Fibroblast of mammary gland (primary cell): ENCODE measurements at regions not wholly inside any gene's neighbourhood (a gene's known extent, or its start where the extent isn't known, plus 50 kb on each side); places are given as distances from the start of the nearest gene placed in this dataset.

ENCODE experiments used
- DNase-seq: peaks from one replicate; pipeline ENCODE4 v3.0.0-alpha.2; 2010; ENCODE audit warnings: low read depth
- H3K4me3 ChIP-seq: 2 replicates; pipeline ENCODE4 v1.5.1; 2011; ENCODE audit warnings: low read depth, mild to moderate bottlenecking, low read length, moderate library complexity; ENCODE audit not compliant: control insufficient read depth
- CTCF ChIP-seq: conservative IDR thresholded peaks from 2 replicates; pipeline ENCODE4 v1.5.1; 2011; ENCODE audit warnings: low read depth, low read length, inconsistent platforms; ENCODE audit not compliant: control insufficient read depth, insufficient read depth

- TF ChIP-seq CTCF = no peak
- DNase-seq = no peak
- no peak overlapping the region for H3K4me3 ChIP-seq
These were observed 278.3 kb upstream of the CCL2 start for GRCh38 chr17:33976831-33977230.

DNA sequence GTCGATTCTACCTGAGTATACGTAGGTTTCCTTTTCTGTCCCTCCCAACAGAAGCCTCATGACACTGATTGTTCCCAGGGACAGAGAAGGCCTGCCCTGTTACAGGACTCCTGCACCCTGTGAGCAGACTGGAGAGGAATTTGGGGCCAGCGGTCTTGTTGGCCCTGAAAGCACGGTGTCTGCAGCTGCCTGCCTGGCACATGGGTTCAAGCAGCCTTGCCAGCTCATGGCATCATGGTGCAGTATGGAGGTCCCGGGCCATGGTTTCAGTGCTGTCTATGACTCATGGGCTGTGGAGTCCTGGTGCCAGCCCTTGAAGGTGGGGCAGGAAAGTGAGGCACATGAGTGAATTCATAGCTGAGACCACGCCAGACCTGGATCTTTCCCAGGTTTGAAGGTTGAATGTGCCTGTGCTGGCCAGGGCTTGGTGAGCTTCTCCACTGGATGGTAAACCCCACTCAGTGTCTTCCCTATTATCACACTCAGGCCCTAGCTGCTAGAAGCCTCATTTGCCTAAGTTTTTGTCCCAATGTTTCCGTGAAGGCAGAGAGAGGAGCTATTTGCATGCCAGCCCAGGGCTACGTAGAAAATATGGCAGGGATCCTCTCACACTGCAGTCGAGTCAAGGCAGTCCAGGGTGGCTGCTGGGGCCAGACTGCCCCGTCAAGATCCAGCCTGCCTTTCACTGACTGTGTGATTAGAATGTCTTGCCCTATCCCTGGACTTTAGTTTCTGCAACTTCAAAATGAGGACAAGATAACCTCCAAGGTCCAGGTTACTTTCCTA is 277.2 kb upstream of the CCL2 start:
- TF ChIP-seq CTCF = no peak

DNA sequence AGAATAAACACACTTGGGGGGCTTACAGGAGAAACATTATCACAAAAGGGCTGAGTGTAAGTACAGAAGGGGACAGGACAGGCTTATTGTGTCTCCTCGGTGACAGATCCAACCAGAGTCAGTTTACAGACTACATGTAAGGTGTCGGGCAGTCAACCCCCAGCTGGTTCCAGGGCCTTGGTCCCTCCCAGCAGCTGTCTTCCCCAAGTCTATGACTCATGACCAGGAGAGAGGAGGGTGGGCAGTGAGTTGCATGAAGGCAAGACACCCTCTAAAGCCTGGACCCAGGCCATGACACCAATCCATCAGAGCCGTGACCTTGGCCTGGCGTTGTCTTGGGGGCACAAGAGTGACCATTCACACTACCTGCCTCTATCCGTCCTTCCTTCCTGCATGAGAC is 276.2 kb upstream of the CCL2 start:
- no peak for DNase-seq
- no peak for TF ChIP-seq CTCF
- no peak overlapping the region for H3K4me3 ChIP-seq

More for the DNA sequence above, 277.2 kb upstream of the CCL2 start:
- H3K4me3 ChIP-seq = no peak overlapping the region
- no peak for DNase-seq

DNA sequence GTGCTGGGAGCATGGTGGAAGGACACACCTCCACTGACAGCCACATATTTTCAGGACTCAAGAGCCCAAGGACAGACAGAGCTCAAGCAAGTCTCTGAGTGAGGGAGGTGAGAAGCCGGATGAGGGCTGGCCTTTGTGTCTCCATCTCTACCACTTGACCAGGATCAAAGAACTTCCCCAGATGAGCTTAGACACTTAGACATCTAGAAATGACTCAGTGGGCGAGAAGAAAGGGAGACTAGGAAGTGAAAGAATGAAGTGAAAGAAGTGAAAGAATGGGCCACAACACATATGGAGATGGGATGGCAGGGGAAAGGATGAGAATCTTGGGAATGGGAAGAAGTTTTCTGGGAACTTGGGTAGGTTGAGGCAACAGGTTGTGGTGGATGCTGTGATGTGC is 274.9 kb upstream of the CCL2 start:
- no peak for TF ChIP-seq CTCF
- no peak for DNase-seq
- no peak overlapping the region for H3K4me3 ChIP-seq

- TF ChIP-seq CTCF = no peak
These were observed 273.1 kb upstream of the CCL2 start for GRCh38 chr17:33981711-33982601.

GRCh38 chr17:33982909-33983308 is 272.2 kb upstream of the CCL2 start:
- no peak overlapping the region for H3K4me3 ChIP-seq
- TF ChIP-seq CTCF = no peak
- no peak for DNase-seq

More at GRCh38 chr17:33981711-33982601, 273.1 kb upstream of the CCL2 start:
- no peak for DNase-seq
- no peak overlapping the region for H3K4me3 ChIP-seq
